Muscle layer of duodenum (tissue), 2 donors: ENCODE measurements at regions not wholly inside any gene's neighbourhood (a gene's known extent, or its start where the extent isn't known, plus 50 kb on each side); places are given as distances from the start of the nearest gene placed in this dataset.

ENCODE experiments used
- H3K27ac ChIP-seq: one replicate; pipeline ENCODE4 v1.7.0; 2013; ENCODE audit warnings: mild to moderate bottlenecking, low read length
- H3K27me3 ChIP-seq: one replicate; pipeline ENCODE4 v1.7.0; 2013; ENCODE audit warnings: low read depth, mild to moderate bottlenecking, control low read depth, low read length
- H3K36me3 ChIP-seq, 2 donors: one replicate each; pipeline ENCODE4 v1.7.0; 2013; ENCODE audit warnings: low read length in 2 of 2, control low read depth in 1 of 2, mild to moderate bottlenecking in 1 of 2; ENCODE audit not compliant: insufficient read depth in 2 of 2, control insufficient read depth in 1 of 2
- H3K4me1 ChIP-seq, 2 donors: one replicate each; pipeline ENCODE4 v1.7.0; 2013; ENCODE audit warnings: low read length in 2 of 2, mild to moderate bottlenecking in 2 of 2, control low read depth in 1 of 2, moderate library complexity in 1 of 2; ENCODE audit not compliant: insufficient read depth in 2 of 2, control insufficient read depth in 1 of 2
- H3K4me3 ChIP-seq, 2 donors: one replicate each; pipeline ENCODE4 v1.7.0; 2013; ENCODE audit warnings: low read length in 2 of 2, low read depth in 1 of 2, mild to moderate bottlenecking in 1 of 2
- H3K9me3 ChIP-seq, 2 donors: one replicate each; pipeline ENCODE4 v1.7.0; 2013; ENCODE audit warnings: low read length in 2 of 2, control low read depth in 1 of 2, mild to moderate bottlenecking in 1 of 2; ENCODE audit not compliant: control insufficient read depth in 1 of 2
- donor health status: healthy.

GRCh38 chr3:187982142-187982541 lies 171.8 kb upstream of the LPP start:
- Histone ChIP-seq H3K27me3 (no peaks in the 10 kb centered on the region), H3K9me3 (peaks cover 0 to 3% of the 10 kb centered on the region in 2 donors), H3K4me3 (no peak overlapping the region), H3K4me1 (no peaks in the 10 kb centered on the region), H3K27ac (no peak overlapping the region), H3K36me3 (no peaks in the 10 kb centered on the region)

- H3K4me3 ChIP-seq, result no peak overlapping the region
- H3K27me3 ChIP-seq, result no peaks in the 10 kb centered on the region
- H3K4me1 ChIP-seq, result no peaks in the 10 kb centered on the region
- no peaks in the 10 kb centered on the region for H3K9me3 ChIP-seq
- no peak overlapping the region for H3K27ac ChIP-seq
- no peaks in the 10 kb centered on the region for H3K36me3 ChIP-seq
These were observed 170.4 kb upstream of the LPP start for GRCh38 chr3:187983484-187984124.

- Histone ChIP-seq H3K4me1 (no peaks in the 10 kb centered on the region), H3K27ac (no peak overlapping the region), H3K9me3 (no peaks in the 10 kb centered on the region), H3K36me3 (no peaks in the 10 kb centered on the region), H3K27me3 (no peaks in the 10 kb centered on the region), H3K4me3 (no peak overlapping the region)
These were observed 168.3 kb upstream of the LPP start for GRCh38 chr3:187985647-187986046.

GRCh38 chr3:187986514-187986934 lies 167.4 kb upstream of the LPP start:
- Histone ChIP-seq H3K36me3 (no peaks in the 10 kb centered on the region), H3K27me3 (no peaks in the 10 kb centered on the region), H3K9me3 (no peaks in the 10 kb centered on the region), H3K4me3 (no peak overlapping the region), H3K27ac (no peak overlapping the region), H3K4me1 (no peaks in the 10 kb centered on the region)

GRCh38 chr3:187987187-187987586 lies 166.8 kb upstream of the LPP start:
- Histone ChIP-seq H3K9me3 (no peaks in the 10 kb centered on the region), H3K36me3 (no peaks in the 10 kb centered on the region), H3K4me3 (no peak overlapping the region), H3K27me3 (no peaks in the 10 kb centered on the region), H3K27ac (no peak overlapping the region), H3K4me1 (no peaks in the 10 kb centered on the region)

- Histone ChIP-seq H3K27ac (no peak overlapping the region), H3K4me1 (no peaks in the 10 kb centered on the region), H3K4me3 (no peak overlapping the region), H3K9me3 (no peaks in the 10 kb centered on the region), H3K27me3 (no peaks in the 10 kb centered on the region), H3K36me3 (no peaks in the 10 kb centered on the region)
These were observed 166.0 kb upstream of the LPP start for GRCh38 chr3:187987924-187988323.

GRCh38 chr3:187989575-187990153 lies 164.3 kb upstream of the LPP start:
- no peaks in the 10 kb centered on the region for H3K9me3 ChIP-seq
- no peaks in the 10 kb centered on the region for H3K36me3 ChIP-seq
- no peaks in the 10 kb centered on the region for H3K27me3 ChIP-seq
- H3K4me3 ChIP-seq, result no peak overlapping the region
- H3K27ac ChIP-seq, result no peak overlapping the region
- H3K4me1 ChIP-seq, result no peaks in the 10 kb centered on the region

GRCh38 chr3:187992609-187993008 lies 161.3 kb upstream of the LPP start:
- H3K27me3 ChIP-seq, result no peaks in the 10 kb centered on the region
- H3K4me3 ChIP-seq, result no peak overlapping the region
- no peak overlapping the region for H3K27ac ChIP-seq
- H3K4me1 ChIP-seq, result no peaks in the 10 kb centered on the region
- H3K9me3 ChIP-seq, result no peaks in the 10 kb centered on the region
- no peaks in the 10 kb centered on the region for H3K36me3 ChIP-seq

- Histone ChIP-seq H3K36me3 (no peaks in the 10 kb centered on the region), H3K4me3 (no peak overlapping the region), H3K27me3 (no peaks in the 10 kb centered on the region), H3K27ac (no peak overlapping the region), H3K4me1 (no peaks in the 10 kb centered on the region), H3K9me3 (no peaks in the 10 kb centered on the region)
These were observed 159.5 kb upstream of the LPP start for GRCh38 chr3:187994221-187995042.

GRCh38 chr3:187995043-187995400 lies 158.9 kb upstream of the LPP start:
- no peaks in the 10 kb centered on the region for H3K36me3 ChIP-seq
- no peak overlapping the region for H3K4me3 ChIP-seq
- no peaks in the 10 kb centered on the region for H3K27me3 ChIP-seq
- no peak overlapping the region for H3K27ac ChIP-seq
- no peaks in the 10 kb centered on the region for H3K4me1 ChIP-seq
- H3K9me3 ChIP-seq, result no peaks in the 10 kb centered on the region

GRCh38 chr3:187995667-187996066 lies 158.3 kb upstream of the LPP start:
- no peak overlapping the region for H3K4me3 ChIP-seq
- H3K36me3 ChIP-seq, result no peaks in the 10 kb centered on the region
- no peaks in the 10 kb centered on the region for H3K9me3 ChIP-seq
- H3K27me3 ChIP-seq, result no peaks in the 10 kb centered on the region
- peaks cover 0 to 5% of the 10 kb centered on the region in 2 donors for H3K4me1 ChIP-seq
- H3K27ac ChIP-seq, result no peak overlapping the region
